Fibroblast of villous mesenchyme (primary cell): ENCODE measurements at regions not wholly inside any gene's neighbourhood (a gene's known extent, or its start where the extent isn't known, plus 50 kb on each side); places are given as distances from the start of the nearest gene placed in this dataset.
"Not testable (repeated sequence)": the region's sequence is repeated elsewhere in the genome, so short reads cannot be mapped to it uniquely, and the experiment has no call there.

Experiments used
- DNase-seq: peaks from one replicate; pipeline ENCODE4 v3.0.0-alpha.2; 2010; ENCODE audit warnings: low read depth
- H3K4me3 ChIP-seq: 2 replicates; pipeline ENCODE4 v1.5.1; 2011; ENCODE audit warnings: low read depth, mild to moderate bottlenecking, low read length
- TF ChIP-seq, protein P1 (sequence below): IDR thresholded peaks from 2 replicates; pipeline ENCODE4 v1.5.1; 2012; ENCODE audit warnings: low read depth, mild to moderate bottlenecking, low read length; ENCODE audit not compliant: insufficient read depth

DNA sequence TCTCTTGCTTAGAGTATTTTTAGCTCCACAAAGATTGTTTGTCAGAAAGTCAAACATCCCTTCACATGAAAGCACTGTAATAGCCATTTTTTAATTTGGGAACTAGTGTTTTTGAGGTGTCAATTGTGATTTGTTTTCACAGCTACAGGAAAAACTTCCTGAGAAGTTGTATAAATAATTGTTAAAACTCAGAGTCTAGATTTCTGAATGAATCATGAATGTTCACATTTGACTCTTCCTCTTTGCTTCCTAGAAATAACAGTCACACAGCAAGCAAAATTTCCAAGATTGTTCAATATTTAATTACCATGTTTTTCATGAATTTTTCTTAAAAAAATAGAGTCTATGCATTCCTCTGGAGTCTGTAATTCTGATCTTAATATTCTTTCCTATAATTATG is 156.9 kb upstream of the SLC7A11 start:
- no peak for DNase-seq
- TF ChIP-seq, protein P1, sequence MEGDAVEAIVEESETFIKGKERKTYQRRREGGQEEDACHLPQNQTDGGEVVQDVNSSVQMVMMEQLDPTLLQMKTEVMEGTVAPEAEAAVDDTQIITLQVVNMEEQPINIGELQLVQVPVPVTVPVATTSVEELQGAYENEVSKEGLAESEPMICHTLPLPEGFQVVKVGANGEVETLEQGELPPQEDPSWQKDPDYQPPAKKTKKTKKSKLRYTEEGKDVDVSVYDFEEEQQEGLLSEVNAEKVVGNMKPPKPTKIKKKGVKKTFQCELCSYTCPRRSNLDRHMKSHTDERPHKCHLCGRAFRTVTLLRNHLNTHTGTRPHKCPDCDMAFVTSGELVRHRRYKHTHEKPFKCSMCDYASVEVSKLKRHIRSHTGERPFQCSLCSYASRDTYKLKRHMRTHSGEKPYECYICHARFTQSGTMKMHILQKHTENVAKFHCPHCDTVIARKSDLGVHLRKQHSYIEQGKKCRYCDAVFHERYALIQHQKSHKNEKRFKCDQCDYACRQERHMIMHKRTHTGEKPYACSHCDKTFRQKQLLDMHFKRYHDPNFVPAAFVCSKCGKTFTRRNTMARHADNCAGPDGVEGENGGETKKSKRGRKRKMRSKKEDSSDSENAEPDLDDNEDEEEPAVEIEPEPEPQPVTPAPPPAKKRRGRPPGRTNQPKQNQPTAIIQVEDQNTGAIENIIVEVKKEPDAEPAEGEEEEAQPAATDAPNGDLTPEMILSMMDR: no peak
- no peak overlapping the region for H3K4me3 ChIP-seq

DNA sequence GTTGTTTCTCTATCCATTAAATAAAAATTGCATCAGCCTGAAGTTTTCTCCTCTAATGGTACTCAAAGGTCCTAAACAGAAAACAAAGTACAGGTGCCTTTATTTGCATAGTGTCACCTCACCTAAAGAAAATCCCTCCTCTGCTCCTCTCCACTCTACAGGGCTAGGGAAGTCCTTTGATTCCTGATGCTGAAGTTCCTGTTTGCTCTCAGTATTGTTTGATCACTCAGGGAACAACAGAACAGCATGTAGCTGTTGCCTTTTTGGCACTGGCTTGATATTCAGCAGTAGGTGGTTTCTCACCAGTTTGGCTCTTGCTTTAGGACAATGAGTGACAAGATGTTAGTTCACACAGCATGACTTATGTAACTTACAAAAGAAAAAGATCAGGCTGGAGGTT is 156.2 kb upstream of the SLC7A11 start:
- TF ChIP-seq, protein P1: no peak
- no peak overlapping the region for H3K4me3 ChIP-seq
- no peak for DNase-seq

DNA sequence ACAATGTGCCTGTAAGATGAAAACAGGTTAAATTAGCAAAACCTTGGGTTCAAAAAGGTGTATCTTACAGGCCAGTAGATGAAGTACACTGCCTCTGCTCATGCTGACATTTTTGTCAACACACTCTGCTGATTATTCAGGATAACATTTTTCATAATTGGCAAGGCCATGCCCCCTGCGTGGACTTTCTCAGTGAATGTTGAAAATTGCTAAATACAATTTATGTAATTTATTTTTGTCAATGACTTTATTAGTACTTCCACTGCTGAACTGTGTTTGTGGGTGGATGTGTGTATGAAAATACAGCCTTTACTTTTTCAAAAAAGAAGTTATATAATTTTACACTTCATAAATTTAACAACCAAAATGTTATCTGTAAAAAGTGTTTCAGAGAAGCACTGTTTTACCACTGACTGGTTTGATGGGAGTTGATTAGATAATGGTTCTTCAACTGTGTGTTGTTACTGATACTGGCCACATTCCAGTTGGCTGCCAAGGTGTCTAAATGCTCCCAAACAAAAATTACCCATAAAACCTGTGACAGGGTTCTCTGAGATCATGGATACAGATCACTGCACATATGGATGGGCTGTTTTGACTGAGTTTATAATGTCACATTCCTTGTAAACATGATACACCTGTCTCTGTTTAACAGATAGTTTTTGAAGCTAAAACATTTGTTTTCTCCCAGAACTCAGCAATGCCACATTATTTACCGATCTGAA is 151.9 kb upstream of the SLC7A11 start:
- no peak for DNase-seq
- H3K4me3 ChIP-seq: no peak overlapping the region
- TF ChIP-seq, protein P1: no peak

DNA sequence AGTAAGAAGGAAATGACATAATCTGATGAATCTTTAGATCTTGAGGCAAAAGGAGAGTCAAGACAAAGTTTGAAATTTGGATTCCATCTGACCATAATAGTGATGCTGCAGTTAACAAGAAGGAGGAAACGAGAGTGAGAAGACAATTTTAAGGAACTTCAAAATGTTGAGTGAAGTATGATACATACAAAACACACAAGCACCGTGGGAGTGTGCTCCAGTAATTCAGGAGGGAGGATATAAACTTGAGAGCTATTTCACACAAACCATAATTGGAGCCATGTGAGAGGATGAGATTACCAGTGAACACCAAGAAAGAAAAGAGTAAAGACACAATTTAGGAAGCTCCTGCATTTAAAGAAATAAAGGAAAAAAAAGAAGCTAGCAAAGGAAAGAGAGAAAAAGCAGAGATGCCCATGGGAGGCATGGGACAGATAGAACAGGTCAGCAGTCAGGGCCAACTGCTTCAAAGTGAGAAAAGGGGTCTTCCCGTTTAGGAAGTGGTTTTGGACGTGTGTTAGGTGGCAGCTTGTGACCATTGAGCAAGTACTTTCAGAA is 150.7 kb upstream of the SLC7A11 start:
- no peak overlapping the region for H3K4me3 ChIP-seq
- no peak for DNase-seq
- TF ChIP-seq, protein P1: no peak

DNA sequence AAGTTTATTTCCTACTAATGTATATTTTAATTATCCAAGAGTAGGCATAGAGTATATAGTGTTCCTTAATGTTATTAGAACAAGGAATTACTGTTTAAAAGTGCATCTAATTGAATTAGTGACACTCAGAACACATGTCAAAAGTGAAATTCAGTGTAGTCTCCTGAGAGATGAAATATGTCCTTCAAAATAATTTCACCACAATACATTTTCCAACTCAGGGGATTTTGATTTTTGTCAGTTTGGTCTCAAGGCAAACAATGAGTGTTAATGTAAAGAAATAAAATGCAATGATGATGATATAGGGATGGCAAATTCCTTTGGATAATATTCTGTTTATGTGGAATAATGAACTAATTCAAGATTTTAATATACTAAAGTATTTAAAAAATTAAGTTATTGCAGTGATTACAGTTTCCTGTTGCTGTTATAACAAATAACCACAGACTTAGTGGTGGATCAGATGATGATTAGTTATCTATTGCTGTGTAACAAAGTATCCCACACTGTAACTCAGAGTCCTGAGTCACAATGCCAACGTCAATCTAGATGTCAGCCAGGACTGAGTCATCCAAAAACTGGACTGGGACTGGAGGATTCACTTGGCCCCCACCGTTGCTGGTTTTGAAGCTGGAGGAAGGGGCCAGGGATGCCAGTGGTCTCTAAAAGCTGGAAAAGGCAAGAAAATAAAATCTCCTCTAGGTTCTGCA is 148.0 kb upstream of the SLC7A11 start:
- no peak overlapping the region for H3K4me3 ChIP-seq
- DNase-seq: peak; percentile 18
- TF ChIP-seq, protein P1: no peak

DNA sequence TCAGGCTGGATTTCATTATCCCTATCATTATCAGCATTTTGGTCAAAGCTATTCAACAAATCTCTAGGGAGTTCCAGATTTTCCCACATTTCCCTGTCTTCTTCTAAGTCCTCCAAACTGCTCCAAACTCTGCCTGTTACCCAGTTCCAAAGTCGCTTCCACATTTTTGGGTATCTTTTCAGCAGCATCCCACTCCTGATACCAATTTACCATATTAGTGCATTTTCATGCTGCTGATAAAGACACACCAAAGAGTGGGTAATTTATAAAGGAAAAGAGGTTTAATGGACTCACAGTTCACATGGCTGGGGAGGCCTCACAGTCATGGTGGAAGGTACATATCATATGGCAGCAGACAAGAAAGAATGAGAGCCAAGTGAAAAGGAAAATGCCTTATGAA is 132.8 kb upstream of the SLC7A11 start:
- DNase-seq: no peak
- TF ChIP-seq, protein P1: no peak
- H3K4me3 ChIP-seq: no peak overlapping the region

DNA sequence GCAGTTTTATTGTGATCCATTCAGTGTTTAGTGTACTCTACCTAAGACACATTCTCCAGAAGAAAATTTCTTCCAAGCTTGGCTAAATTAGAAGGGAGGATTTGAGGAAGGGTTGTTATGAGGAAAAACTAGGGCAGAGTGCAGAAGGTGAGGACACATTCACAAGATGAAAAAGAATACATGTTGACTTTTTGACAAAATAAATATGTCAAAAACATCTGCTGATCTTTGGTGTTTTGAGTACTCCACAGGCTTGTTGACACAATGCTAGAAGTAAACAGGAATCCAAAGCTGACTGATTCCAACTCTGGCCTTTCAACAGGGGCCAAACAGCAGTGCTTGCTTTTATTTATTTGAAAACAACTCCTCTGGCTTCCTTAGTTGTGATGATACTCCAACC is 125.8 kb upstream of the SLC7A11 start:
- TF ChIP-seq, protein P1: no peak
- peak; percentile 82 for DNase-seq
- no peak overlapping the region for H3K4me3 ChIP-seq

DNA sequence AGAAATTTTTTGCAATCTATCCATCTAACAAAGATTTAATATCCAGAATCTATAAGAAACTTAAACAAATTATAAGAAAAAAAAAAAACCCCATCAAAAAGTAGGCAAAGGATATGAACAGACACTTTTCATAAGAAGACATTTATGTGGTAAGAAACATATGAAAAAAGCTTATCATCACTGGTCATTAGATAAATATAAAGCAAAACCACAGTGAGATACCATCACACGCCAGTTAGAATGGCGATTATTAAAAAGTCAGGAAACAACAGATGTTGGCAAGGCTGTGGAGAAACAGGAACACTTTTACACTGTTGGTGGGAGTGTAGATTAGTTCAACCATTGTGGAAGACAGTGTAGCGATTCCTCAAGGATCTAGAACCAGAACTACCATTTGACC is 110.3 kb upstream of the SLC7A11 start:
- not testable (repeated sequence) for DNase-seq, H3K4me3 ChIP-seq
